Panc1 (cell line): ENCODE measurements at regions not wholly inside any gene's neighbourhood (a gene's known extent, or its start where the extent isn't known, plus 50 kb on each side); places are given as distances from the start of the nearest gene placed in this dataset.

ENCODE experiments used
- ATAC-seq: fragments of 200-7000 bp; cut with Tn5 transposase; 2 replicates; pipeline ENCODE4 v1.9.1; 2020; ENCODE audit warnings: mild to moderate bottlenecking, moderate library complexity
- BruUV-seq: library from RNA; stranded (reverse); fragments of 400-500 nt; replicated peaks from 2 replicates; lab custom pipeline; 2021; lab: Mats Ljungman, UMichigan
- CTCF ChIA-PET: fragments of 300-600 bp; sonication (Branson Sonifier 250); formaldehyde crosslinking; loops from one replicate; lab custom pipeline; 2022; ENCODE audit warnings: antibody characterized with exemption; lab: Charles Lee
- POLR2A ChIA-PET: fragments of 300-600 bp; sonication (Branson Sonifier 250); formaldehyde crosslinking; loops from one replicate; lab custom pipeline; 2022; ENCODE audit warnings: antibody characterized with exemption; lab: Charles Lee
- DNase-seq: peaks from one replicate; pipeline ENCODE4 v3.0.0-alpha.2; 2010; ENCODE audit warnings: low read depth, low spot score
- H3K27ac ChIP-seq: 2 replicates; pipeline ENCODE4 v1.5.1; 2011; ENCODE audit warnings: mild to moderate bottlenecking, low read length, inconsistent platforms
- H3K27me3 ChIP-seq: fragments of 200-500 bp; sonication (Bioruptor generic); 2 replicates; pipeline ENCODE4 v1.6.0; 2014; ENCODE audit warnings: low read length, inconsistent platforms; ENCODE audit not compliant: control insufficient read depth, insufficient read depth
- H3K36me3 ChIP-seq: fragments of 200-500 bp; sonication (Bioruptor generic); 2 replicates; pipeline ENCODE4 v1.5.1; 2014; ENCODE audit warnings: inconsistent platforms, mild to moderate bottlenecking, low read length, moderate library complexity; ENCODE audit not compliant: control insufficient read depth, insufficient read depth
- H3K4me1 ChIP-seq: 2 replicates; pipeline ENCODE4 v1.5.1; 2011; ENCODE audit warnings: inconsistent platforms, mild to moderate bottlenecking, low read length, moderate library complexity; ENCODE audit not compliant: control insufficient read depth, insufficient read depth
- H3K4me3 ChIP-seq, 2 experiments: 2 replicates each; pipeline ENCODE4 v1.5.1; 2011 to 2012; ENCODE audit warnings: low read depth in 2 of 2, low read length in 2 of 2, mild to moderate bottlenecking in 2 of 2, inconsistent platforms in 1 of 2, moderate library complexity in 1 of 2
- H3K9me3 ChIP-seq: fragments of 200-500 bp; sonication (Bioruptor generic); 2 replicates; pipeline ENCODE4 v1.5.1; 2014; ENCODE audit warnings: low read depth, mild to moderate bottlenecking, inconsistent platforms, low read length, moderate library complexity; ENCODE audit not compliant: control insufficient read depth, insufficient read depth
- CTCF ChIP-seq: fragments of 450-650 bp; IDR thresholded peaks from 2 replicates; pipeline ENCODE4 v1.5.1; 2017; ENCODE audit warnings: mild to moderate bottlenecking
- POLR2AphosphoS5 ChIP-seq: IDR thresholded peaks from 2 replicates; pipeline ENCODE4 v1.6.1; 2012; ENCODE audit warnings: mild to moderate bottlenecking, low read depth, low read length, moderate library complexity
- REST ChIP-seq, 2 experiments: IDR thresholded peaks; 2 replicates each; pipeline ENCODE4 v1.6.1; 2011 to 2012; ENCODE audit warnings: low read depth in 2 of 2, control low read depth in 1 of 2, low read length in 1 of 2, mild to moderate bottlenecking in 1 of 2, moderate library complexity in 1 of 2; ENCODE audit not compliant: insufficient read depth in 1 of 2
- SIN3A ChIP-seq: IDR thresholded peaks from 2 replicates; pipeline ENCODE4 v1.6.1; 2012; ENCODE audit warnings: low read depth, mild to moderate bottlenecking, low read length, moderate library complexity, borderline replicate concordance; ENCODE audit not compliant: insufficient read depth
- TCF7L2 ChIP-seq: IDR thresholded peaks from 2 replicates; pipeline ENCODE4 v1.6.1; 2011; ENCODE audit warnings: mild to moderate bottlenecking, low read depth, low read length, inconsistent platforms
- in situ Hi-C: cut with HindIII; loops from 2 replicates; pipeline ENCODE4 v1.10.0; 2016; ENCODE audit warnings: low sequenced_read_pairs, low pct_unique_long_range_greater_than_20kb
- intact Hi-C: fragments of 100-400 bp; cut with micrococcal nuclease; formaldehyde crosslinking; loops from one replicate; pipeline ENCODE4 v1.10.0; 2022; ENCODE audit not compliant: unreplicated experiment

GRCh38 chr2:128601298-128602037 is 282.8 kb upstream of the HS6ST1 start:
- DNase-seq = no peak
- H3K4me1 ChIP-seq = no peaks in the 10 kb centered on the region
- BruUV-seq = no TSS peak
- no peak for ATAC-seq
- in situ Hi-C loops = no loop called here
- H3K27me3 ChIP-seq = no peaks in the 10 kb centered on the region
- no peak for TF ChIP-seq CTCF
- no peaks in the 10 kb centered on the region for H3K36me3 ChIP-seq
- H3K9me3 ChIP-seq = no peaks in the 10 kb centered on the region
- no peak overlapping the region for H3K4me3 ChIP-seq
- ChIA-PET POLR2A (no interaction called here), CTCF (no interaction called here)
- intact Hi-C loops = no loop called here
- H3K27ac ChIP-seq = no peak overlapping the region

- ChIA-PET CTCF (no interaction called here), POLR2A (no interaction called here)
- no peak for DNase-seq
- BruUV-seq = no TSS peak
- TF ChIP-seq CTCF (no peak), SIN3A (no peak), TCF7L2 (no peak), REST (IDR thresholded peaks at IDR 0.05; ENCODE audit: insufficient read depth in 1 of 2, low read depth in 2 of 2, low read length in 1 of 2) (no peak), POLR2AphosphoS5 (no peak)
- Histone ChIP-seq H3K27me3 (no peaks in the 10 kb centered on the region), H3K36me3 (no peaks in the 10 kb centered on the region), H3K4me1 (no peaks in the 10 kb centered on the region), H3K27ac (no peak overlapping the region), H3K9me3 (no peaks in the 10 kb centered on the region), H3K4me3 (no peak overlapping the region)
- intact Hi-C loops (no loop called here), in situ Hi-C loops (no loop called here)
- ATAC-seq = no peak
Measured at GRCh38 chr2:128602038-128602698, 283.5 kb upstream of the HS6ST1 start.
